ENCODE measurements at regions not wholly inside any gene's neighbourhood (a gene's known extent, or its start where the extent isn't known, plus 50 kb on each side); places are given as distances from the start of the nearest gene placed in this dataset.
A peak's percentile ranks its signal among the peaks of the same experiment; 100 is the strongest.
"Not testable (repeated sequence)": the region's sequence is repeated elsewhere in the genome, so short reads cannot be mapped to it uniquely, and the experiment has no call there.

- no peaks in the 10 kb centered on the region for H3K36me3 Mint-ChIP-seq (ENCODE audit: insufficient read depth)
- DNase-seq (no peak), ATAC-seq (no peak)
- no peaks in the 10 kb centered on the region for H3K4me1 Mint-ChIP-seq (ENCODE audit: low read depth)
- no peak overlapping the region for H3K4me3 Mint-ChIP-seq
- no peaks in the 10 kb centered on the region for H3K27me3 Mint-ChIP-seq (ENCODE audit: low read depth)
- peaks cover 22% of the 10 kb centered on the region for H3K9me3 Mint-ChIP-seq
Measured at GRCh38 chr2:57417007-57417406, 629.6 kb upstream of the VRK2 start.

GRCh38 chr2:57418859-57419346 lies 627.7 kb upstream of the VRK2 start:
- H3K4me3 Mint-ChIP-seq; H3K4me1 Mint-ChIP-seq (ENCODE audit: low read depth); H3K27me3 Mint-ChIP-seq (ENCODE audit: low read depth); DNase-seq; ATAC-seq; H3K36me3 Mint-ChIP-seq (ENCODE audit: insufficient read depth): not testable (repeated sequence)
- peaks cover 11% of the 10 kb centered on the region for H3K9me3 Mint-ChIP-seq

GRCh38 chr2:57429831-57430230 lies 616.8 kb upstream of the VRK2 start:
- Mint-ChIP-seq H3K4me3 (no peak overlapping the region), H3K36me3 (ENCODE audit: insufficient read depth) (no peaks in the 10 kb centered on the region), H3K9me3 (peaks cover 7% of the 10 kb centered on the region), H3K4me1 (ENCODE audit: low read depth) (no peaks in the 10 kb centered on the region), H3K27me3 (ENCODE audit: low read depth) (no peaks in the 10 kb centered on the region)
- ATAC-seq: no peak
- DNase-seq: no peak

- Mint-ChIP-seq H3K9me3 (peaks cover 14% of the 10 kb centered on the region), H3K4me1 (ENCODE audit: low read depth) (no peaks in the 10 kb centered on the region), H3K27me3 (ENCODE audit: low read depth) (no peaks in the 10 kb centered on the region), H3K36me3 (ENCODE audit: insufficient read depth) (no peaks in the 10 kb centered on the region), H3K4me3 (no peak overlapping the region)
- ATAC-seq (no peak), DNase-seq (no peak)
Measured at GRCh38 chr2:57432528-57432927, 614.1 kb upstream of the VRK2 start.

- no peaks in the 10 kb centered on the region for H3K27me3 Mint-ChIP-seq (ENCODE audit: low read depth)
- ATAC-seq: no peak
- H3K4me1 Mint-ChIP-seq (ENCODE audit: low read depth): no peaks in the 10 kb centered on the region
- H3K36me3 Mint-ChIP-seq (ENCODE audit: insufficient read depth): no peaks in the 10 kb centered on the region
- H3K4me3 Mint-ChIP-seq: no peak overlapping the region
- H3K9me3 Mint-ChIP-seq: peaks cover 11% of the 10 kb centered on the region
- DNase-seq: no peak
Measured at GRCh38 chr2:57434441-57434840, 612.2 kb upstream of the VRK2 start.

GRCh38 chr2:57434972-57435371 lies 611.6 kb upstream of the VRK2 start:
- H3K4me1 Mint-ChIP-seq (ENCODE audit: low read depth): no peaks in the 10 kb centered on the region
- no peak for ATAC-seq
- no peaks in the 10 kb centered on the region for H3K36me3 Mint-ChIP-seq (ENCODE audit: insufficient read depth)
- H3K9me3 Mint-ChIP-seq: peaks cover 11% of the 10 kb centered on the region
- no peaks in the 10 kb centered on the region for H3K27me3 Mint-ChIP-seq (ENCODE audit: low read depth)
- no peak for DNase-seq
- H3K4me3 Mint-ChIP-seq: no peak overlapping the region

GRCh38 chr2:57437077-57437476 lies 609.5 kb upstream of the VRK2 start:
- ATAC-seq (no peak), DNase-seq (no peak)
- Mint-ChIP-seq H3K36me3 (ENCODE audit: insufficient read depth) (no peaks in the 10 kb centered on the region), H3K4me1 (ENCODE audit: low read depth) (no peaks in the 10 kb centered on the region), H3K27me3 (ENCODE audit: low read depth) (no peaks in the 10 kb centered on the region), H3K9me3 (peaks cover 11% of the 10 kb centered on the region), H3K4me3 (no peak overlapping the region)

- no peak for DNase-seq
- H3K9me3 Mint-ChIP-seq: peaks cover 10% of the 10 kb centered on the region
- H3K27me3 Mint-ChIP-seq (ENCODE audit: low read depth): no peaks in the 10 kb centered on the region
- ATAC-seq: no peak
- H3K4me1 Mint-ChIP-seq (ENCODE audit: low read depth): no peaks in the 10 kb centered on the region
- H3K36me3 Mint-ChIP-seq (ENCODE audit: insufficient read depth): no peaks in the 10 kb centered on the region
- H3K4me3 Mint-ChIP-seq: no peak overlapping the region
Measured at GRCh38 chr2:57440437-57440836, 606.2 kb upstream of the VRK2 start.

- no peak for DNase-seq
- Mint-ChIP-seq H3K27me3 (ENCODE audit: low read depth) (no peaks in the 10 kb centered on the region), H3K9me3 (peaks cover 3% of the 10 kb centered on the region), H3K4me3 (no peak overlapping the region), H3K4me1 (ENCODE audit: low read depth) (no peaks in the 10 kb centered on the region), H3K36me3 (ENCODE audit: insufficient read depth) (no peaks in the 10 kb centered on the region)
- no peak for ATAC-seq
Measured at GRCh38 chr2:57443086-57443485, 603.5 kb upstream of the VRK2 start.

- DNase-seq (no peak), ATAC-seq (no peak)
- Mint-ChIP-seq H3K4me1 (ENCODE audit: low read depth) (no peaks in the 10 kb centered on the region), H3K36me3 (ENCODE audit: insufficient read depth) (no peaks in the 10 kb centered on the region), H3K9me3 (peaks cover 3% of the 10 kb centered on the region), H3K27me3 (ENCODE audit: low read depth) (no peaks in the 10 kb centered on the region), H3K4me3 (no peak overlapping the region)
Measured at GRCh38 chr2:57443973-57444521, 602.6 kb upstream of the VRK2 start.

- no peak for ATAC-seq
- H3K36me3 Mint-ChIP-seq (ENCODE audit: insufficient read depth): no peaks in the 10 kb centered on the region
- no peaks in the 10 kb centered on the region for H3K27me3 Mint-ChIP-seq (ENCODE audit: low read depth)
- no peak overlapping the region for H3K4me3 Mint-ChIP-seq
- no peaks in the 10 kb centered on the region for H3K4me1 Mint-ChIP-seq (ENCODE audit: low read depth)
- DNase-seq: no peak
- peaks cover 3% of the 10 kb centered on the region for H3K9me3 Mint-ChIP-seq
Measured at GRCh38 chr2:57444752-57445430, 601.7 kb upstream of the VRK2 start.

GRCh38 chr2:57448816-57449215 lies 597.8 kb upstream of the VRK2 start:
- ATAC-seq: no peak
- no peaks in the 10 kb centered on the region for H3K27me3 Mint-ChIP-seq (ENCODE audit: low read depth)
- peaks cover 7% of the 10 kb centered on the region for H3K9me3 Mint-ChIP-seq
- no peak for DNase-seq
- no peaks in the 10 kb centered on the region for H3K36me3 Mint-ChIP-seq (ENCODE audit: insufficient read depth)
- H3K4me1 Mint-ChIP-seq (ENCODE audit: low read depth): no peaks in the 10 kb centered on the region
- no peak overlapping the region for H3K4me3 Mint-ChIP-seq

GRCh38 chr2:57450170-57450569 lies 596.4 kb upstream of the VRK2 start:
- ATAC-seq: peak in 1 of 2 donors; percentile 60

GRCh38 chr2:57452634-57453033 lies 594.0 kb upstream of the VRK2 start:
- Mint-ChIP-seq H3K4me3 (no peak overlapping the region), H3K4me1 (ENCODE audit: low read depth) (no peaks in the 10 kb centered on the region), H3K36me3 (ENCODE audit: insufficient read depth) (no peaks in the 10 kb centered on the region), H3K27me3 (ENCODE audit: low read depth) (no peaks in the 10 kb centered on the region), H3K9me3 (peaks cover 7% of the 10 kb centered on the region)
- ATAC-seq: no peak
- DNase-seq: no peak

More at GRCh38 chr2:57450170-57450569, 596.4 kb upstream of the VRK2 start:
- Mint-ChIP-seq H3K36me3 (ENCODE audit: insufficient read depth) (no peaks in the 10 kb centered on the region), H3K4me3 (no peak overlapping the region), H3K4me1 (ENCODE audit: low read depth) (no peaks in the 10 kb centered on the region), H3K9me3 (peaks cover 5% of the 10 kb centered on the region), H3K27me3 (ENCODE audit: low read depth) (no peaks in the 10 kb centered on the region)
- DNase-seq: no peak

GRCh38 chr2:57453945-57454344 lies 592.7 kb upstream of the VRK2 start:
- no peak for DNase-seq
- no peak overlapping the region for H3K4me3 Mint-ChIP-seq
- ATAC-seq: no peak
- no peaks in the 10 kb centered on the region for H3K27me3 Mint-ChIP-seq (ENCODE audit: low read depth)
- no peaks in the 10 kb centered on the region for H3K4me1 Mint-ChIP-seq (ENCODE audit: low read depth)
- H3K36me3 Mint-ChIP-seq (ENCODE audit: insufficient read depth): no peaks in the 10 kb centered on the region
- H3K9me3 Mint-ChIP-seq: peaks cover 8% of the 10 kb centered on the region

Measured in activated T-cell treated with anti-CD3 and anti-CD28 coated beads, Interleukin-2, amount 50 U/mL, for 4 hours (primary cell).